DMS79 (cell line): ENCODE measurements at regions not wholly inside any gene's neighbourhood (a gene's known extent, or its start where the extent isn't known, plus 50 kb on each side); places are given as distances from the start of the nearest gene placed in this dataset.
A peak's percentile ranks its signal among the peaks of the same experiment; 100 is the strongest.

Experiments
- DNase-seq: peaks from one replicate; lab custom pipeline; 2025; lab: John Stamatoyannopoulos, UW

DNA sequence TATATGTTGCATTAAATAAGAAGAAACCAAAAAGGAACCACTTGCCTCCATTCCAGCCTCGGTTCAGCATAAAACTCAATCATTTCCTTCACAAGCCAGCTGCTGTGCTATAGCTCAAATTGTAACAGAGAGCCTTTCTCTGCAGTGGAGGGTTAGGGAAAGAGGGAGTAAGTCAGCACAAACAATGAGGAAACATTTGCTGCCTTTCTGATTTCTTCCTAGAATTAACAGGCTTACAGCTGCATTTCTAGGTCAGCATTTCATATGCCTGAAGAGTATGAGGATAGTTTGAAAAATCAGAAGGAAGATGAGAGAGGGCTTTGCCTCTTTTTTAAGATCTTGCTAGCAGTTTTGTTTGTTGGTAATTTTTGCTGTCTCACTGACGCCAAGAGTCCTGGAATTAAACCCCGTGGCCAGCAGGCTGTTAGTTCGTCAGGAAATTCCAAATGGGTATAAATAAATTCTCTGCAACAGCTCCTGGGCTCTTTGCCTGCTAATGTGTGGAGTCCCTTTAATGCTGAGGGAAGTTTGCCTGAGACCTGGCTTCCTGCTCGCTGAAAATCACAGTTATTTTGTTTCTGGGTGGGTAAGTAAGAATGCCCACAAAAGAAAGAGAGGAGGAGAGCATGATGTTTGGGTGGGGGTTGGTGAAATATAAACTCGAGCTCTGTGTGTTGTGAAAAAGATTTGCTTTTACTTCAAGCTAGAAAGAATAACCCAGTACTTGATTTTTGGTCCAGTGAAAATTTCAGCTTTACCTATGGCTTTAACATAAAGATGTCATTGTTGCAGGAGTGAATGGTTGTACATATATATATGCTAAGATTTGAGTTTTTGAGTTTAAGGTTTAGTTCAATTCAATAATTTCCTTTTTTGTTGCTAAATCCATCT lies 148.1 kb upstream of the DMRT1 start:
- DNase-seq, result no peak

DNA sequence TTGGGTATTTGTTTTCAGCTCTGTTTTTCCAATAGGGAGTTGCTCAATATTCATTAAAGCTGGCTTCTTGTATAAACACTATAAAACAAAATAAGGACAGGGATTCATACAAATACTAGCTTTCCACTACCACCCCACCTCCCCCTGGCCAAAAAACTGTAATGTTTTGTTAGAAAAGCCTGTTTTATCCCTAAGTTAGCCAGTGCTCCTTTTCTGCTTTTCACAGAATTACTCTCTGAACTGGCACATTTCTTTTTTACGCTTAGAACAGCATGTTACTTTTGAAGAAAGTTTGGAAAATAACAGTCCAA lies 147.4 kb upstream of the DMRT1 start:
- DNase-seq, result no peak

DNA sequence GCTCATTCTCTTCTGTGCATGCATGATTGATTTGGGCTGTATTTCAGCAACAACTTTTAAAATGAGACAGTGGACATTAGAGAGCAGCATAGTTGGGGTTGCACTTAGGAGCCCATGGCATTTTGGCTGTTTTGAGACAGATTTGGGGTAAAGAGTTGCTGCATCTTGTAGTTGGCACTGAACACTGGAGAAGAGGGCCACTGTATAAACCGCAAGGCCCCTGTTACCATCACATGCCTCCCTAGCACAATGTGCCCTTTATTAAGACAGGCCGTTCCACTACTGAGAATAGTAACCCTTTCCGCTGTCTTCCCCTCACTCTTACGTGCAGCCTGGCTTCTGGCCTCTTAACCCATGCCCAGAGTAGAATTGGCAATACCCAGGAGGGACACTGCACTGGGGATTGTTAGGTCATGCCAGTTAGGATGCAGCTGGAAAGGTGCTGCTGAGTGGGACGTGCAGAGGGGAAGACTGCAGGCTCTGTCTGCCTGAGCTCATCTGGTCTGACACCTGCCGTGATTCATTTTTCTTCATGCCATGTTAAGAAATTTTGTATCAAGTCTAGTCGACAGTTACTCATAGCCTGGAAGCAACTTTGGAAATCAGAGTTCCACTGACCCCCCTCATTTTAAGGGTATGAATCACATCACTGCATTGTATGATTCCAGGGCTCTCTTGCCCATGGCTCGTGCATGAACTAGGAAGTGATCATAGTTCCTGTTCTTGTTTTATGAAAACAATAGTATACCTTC lies 146.9 kb upstream of the DMRT1 start:
- no peak for DNase-seq

DNA sequence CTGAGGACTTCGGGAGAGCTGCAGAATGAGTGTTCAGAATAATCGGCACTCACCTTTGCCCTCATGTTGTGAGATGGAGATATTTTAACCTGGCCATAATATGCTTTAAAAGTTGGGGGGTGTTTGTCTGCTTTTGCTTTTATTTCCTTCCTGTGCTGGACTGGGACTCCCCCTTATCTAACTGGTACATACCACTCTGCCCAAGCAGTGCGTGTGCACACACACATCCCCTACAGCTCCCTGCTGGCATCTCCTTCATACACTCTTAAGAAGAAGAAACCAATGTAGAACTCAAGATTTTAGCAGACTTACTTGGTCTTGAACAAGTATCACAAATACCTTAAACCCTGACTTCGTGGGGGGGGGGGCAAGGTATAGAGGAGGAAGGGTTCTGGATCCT lies 146.2 kb upstream of the DMRT1 start:
- DNase-seq, result no peak

DNA sequence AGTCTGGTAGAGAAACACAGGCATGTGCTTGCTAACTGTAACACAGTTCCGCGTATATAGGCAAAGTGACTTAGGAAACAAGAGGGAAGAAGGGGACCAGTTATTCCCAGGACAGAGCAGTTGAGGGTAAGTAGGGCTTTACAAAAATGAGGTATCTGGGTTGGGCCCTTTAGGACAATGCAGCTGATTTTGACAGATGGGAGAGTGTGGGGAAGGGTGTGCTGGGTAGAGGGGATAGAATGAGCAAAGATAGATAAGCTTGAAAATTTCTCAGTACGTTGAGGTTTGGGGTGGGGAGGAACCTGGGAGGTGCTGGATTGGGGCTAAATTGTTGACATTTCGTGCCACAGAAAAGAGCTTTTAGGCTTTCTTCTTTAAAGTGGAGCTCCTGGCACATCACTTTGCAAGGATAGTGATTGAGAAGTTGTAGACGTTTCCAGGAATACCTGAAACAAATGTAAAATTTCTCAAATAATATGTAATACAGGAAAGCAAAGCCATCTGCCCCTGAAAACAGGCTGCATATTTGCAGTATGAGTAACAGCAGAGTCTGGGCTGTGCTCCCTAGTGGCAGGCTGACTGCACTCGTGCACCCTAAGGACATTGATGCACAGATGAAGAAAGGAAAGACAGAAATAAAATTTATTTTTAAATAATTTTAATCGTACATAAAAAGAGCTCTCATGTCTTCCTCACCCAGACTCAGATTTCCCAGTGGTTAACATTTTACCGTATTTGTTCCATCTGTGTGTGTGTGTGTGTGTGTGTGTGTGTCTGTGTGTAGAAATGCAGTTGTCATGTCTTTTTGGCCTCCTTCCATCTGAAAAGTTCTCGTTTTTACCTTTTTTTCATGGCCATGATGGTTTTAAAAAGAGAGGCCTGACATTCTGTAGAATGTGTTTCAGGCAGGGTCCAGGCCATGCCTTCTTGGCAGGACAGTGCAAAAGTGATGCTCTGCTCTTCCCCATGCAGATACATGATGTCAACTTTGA lies 144.9 kb upstream of the DMRT1 start:
- no peak for DNase-seq

DNA sequence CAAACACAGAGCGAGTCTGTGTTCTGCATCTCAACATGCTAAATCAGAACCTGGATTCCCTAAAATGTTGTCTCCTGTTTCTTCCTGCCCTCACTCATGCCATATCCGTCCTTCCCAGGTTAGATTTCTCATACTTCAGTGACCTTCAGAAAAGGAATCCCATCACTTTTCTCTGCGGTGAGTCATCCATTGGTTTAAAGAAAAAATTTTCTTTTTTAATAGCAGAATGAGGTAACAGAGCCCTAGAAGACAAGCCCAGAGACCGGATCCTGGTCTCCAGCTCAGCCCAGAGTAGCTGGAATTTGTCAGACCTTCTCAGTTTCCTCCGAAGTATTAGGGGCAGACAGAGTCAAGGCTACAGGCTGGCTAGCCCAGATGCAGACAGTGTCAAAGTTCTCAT lies 143.2 kb upstream of the DMRT1 start:
- DNase-seq, result no peak

DNA sequence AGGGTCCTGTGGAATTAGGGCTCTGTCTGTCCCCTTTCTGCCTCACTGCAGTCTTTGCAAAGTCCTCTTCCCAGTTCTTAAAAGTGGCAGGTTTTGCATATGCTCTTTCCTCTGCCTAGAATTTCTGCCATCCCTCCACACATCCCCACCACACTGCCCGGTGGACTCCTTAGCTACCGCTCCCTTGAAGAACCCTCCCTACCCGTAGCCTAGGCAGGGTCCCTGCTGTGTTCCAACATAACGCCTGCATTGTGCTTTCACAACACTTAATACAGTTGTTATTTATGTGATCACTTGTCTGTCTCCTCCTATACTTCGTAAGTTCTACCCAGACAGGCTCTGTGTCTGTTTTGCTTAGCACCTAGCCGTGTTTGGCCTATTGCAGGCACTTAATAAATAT lies 142.5 kb upstream of the DMRT1 start:
- DNase-seq, result no peak

- DNase-seq, result no peak
Measured at GRCh38 chr9:699396-699795, 142.1 kb upstream of the DMRT1 start.

GRCh38 chr9:700365-701282 lies 140.9 kb upstream of the DMRT1 start:
- peak; percentile 45 for DNase-seq

- DNase-seq, result no peak
Measured at GRCh38 chr9:703392-703791, 138.1 kb upstream of the DMRT1 start.

DNA sequence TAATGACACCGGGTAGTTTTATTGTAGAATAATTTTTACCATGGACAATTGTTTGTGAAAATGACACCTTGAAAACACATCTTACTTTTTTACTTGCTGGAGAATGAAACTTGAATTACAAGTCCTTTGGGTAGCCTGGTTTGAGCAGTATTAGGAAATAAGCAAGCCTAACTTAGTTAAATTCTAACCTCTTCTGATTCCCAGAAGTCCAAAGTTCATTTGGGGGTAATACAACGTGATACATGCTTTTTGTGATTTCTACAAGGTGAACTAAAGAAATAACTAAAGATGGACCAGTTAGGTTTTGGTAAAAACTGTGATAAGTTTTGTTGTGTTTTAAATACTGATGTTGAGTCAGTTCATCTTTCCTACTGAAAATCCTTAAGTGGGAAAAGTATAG lies 135.4 kb upstream of the DMRT1 start:
- DNase-seq, result no peak

GRCh38 chr9:706606-707459 lies 134.7 kb upstream of the DMRT1 start:
- no peak for DNase-seq

GRCh38 chr9:708182-708550 lies 133.3 kb upstream of the DMRT1 start:
- DNase-seq, result no peak

DNA sequence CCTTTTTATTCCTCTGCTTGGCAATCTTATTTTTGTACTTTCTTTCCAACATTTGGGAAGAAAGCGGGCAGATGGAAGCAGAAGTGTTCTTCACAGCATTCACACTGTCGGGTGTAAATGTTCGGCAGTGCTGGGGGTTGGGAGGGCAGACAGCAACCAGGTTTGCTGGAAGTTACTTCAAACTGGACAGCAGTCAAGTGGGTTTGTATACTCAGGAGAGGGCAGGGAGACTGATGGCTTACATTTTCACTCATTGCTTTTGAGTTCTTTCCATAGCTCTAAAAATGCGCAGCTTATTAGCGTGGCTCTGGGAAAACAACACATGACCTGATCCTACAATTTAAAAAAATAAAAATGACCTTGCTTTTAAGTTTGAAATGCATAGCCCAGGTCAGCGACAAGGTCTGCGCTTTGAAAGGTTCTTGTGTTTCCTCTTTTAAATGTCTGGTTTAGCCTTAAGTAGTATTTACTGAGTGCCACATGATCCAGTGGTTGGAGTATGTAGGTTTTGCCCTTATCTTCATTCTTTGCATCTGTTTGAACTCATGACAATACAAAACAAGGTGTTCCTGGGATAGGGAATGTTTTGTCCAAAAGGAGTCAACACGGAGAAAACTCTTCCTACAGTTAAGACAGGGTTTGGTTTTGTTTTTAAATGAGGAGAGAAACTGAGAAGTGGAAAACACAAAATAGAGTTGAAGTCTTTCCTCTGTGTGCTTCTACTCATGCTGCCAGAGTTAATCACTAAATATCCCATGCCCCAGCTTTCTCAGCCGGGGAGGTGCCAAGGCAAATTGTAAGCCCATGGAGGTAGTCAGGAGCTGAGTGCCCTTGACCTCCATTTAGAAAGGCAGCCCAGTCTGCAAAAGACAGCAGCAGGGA lies 132.7 kb upstream of the DMRT1 start:
- no peak for DNase-seq

- DNase-seq, result no peak
Measured at GRCh38 chr9:710951-711745, 130.3 kb upstream of the DMRT1 start.

- DNase-seq, result no peak
Measured at GRCh38 chr9:711761-712553, 129.5 kb upstream of the DMRT1 start.

DNA sequence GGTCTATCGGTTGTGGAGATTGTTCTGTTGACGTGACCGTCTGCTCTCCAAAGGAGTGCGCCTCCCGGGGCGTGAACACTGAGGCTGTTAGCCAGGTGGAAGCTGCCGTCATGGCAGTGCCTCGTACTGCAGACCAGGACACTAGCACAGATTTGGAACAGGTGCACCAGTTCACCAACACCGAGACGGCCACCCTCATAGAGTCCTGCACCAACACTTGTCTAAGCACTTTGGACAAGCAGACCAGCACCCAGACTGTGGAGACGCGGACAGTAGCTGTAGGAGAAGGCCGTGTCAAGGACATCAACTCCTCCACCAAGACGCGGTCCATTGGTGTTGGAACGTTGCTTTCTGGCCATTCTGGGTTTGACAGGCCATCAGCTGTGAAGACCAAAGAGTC lies 128.9 kb upstream of the DMRT1 start:
- DNase-seq, result no peak

DNA sequence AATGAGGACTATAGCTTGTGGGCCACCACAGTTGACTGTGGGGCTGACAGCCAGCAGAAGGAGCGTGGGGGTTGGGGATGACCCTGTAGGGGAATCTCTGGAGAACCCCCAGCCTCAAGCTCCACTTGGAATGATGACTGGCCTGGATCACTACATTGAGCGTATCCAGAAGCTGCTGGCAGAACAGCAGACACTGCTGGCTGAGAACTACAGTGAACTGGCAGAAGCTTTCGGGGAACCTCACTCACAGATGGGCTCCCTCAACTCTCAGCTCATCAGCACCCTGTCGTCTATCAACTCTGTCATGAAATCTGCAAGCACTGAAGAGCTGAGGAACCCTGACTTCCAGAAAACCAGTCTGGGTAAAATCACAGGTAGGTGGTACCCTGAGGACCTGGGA lies 128.4 kb upstream of the DMRT1 start:
- no peak for DNase-seq
